HG03097 (cell line): ENCODE measurements at regions not wholly inside any gene's neighbourhood (a gene's known extent, or its start where the extent isn't known, plus 50 kb on each side); places are given as distances from the start of the nearest gene placed in this dataset.
"Not testable (repeated sequence)": the region's sequence is repeated elsewhere in the genome, so short reads cannot be mapped to it uniquely, and the experiment has no call there.

Experiments
- ATAC-seq: cut with Tn5 transposase; IDR thresholded peaks from one replicate; pipeline ENCODE4 v1.9.1; 2021; ENCODE audit not compliant: unreplicated experiment, low FRiP score

DNA sequence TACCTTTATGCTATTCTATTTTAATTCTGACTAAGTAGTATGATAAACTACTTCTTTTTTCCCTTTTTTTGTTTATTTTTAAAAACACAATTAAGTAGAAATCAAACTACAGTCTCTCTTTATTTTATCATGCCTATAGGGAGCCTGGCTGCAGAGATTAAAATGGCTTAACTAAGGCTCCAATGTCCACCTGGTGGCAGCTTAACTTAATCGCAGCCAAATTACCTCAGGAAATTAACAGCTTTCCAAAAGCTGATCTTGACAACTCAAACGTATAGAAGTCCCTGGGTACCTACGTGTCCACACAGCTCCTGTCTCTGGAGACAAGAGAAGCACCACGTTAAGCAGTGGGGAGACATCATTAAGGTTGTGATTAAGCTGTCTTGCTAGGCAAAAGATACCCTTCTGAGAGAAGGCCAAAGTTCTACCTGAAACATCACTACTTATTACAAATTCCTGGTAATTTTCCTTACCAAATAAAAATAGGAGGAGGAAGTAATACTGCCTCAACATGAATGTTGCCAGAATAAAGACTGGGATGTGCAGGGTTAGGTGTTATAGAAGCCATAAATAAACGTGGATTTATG is 63.2 kb upstream of the SNX19 start:
- no peak for ATAC-seq

GRCh38 chr11:130980071-130980862 is 64.0 kb upstream of the SNX19 start:
- no peak for ATAC-seq

- not testable (repeated sequence) for ATAC-seq
These were observed 68.0 kb upstream of the SNX19 start for GRCh38 chr11:130984241-130984640.

- ATAC-seq = no peak
These were observed 76.5 kb upstream of the SNX19 start for GRCh38 chr11:130992788-130993187.

DNA sequence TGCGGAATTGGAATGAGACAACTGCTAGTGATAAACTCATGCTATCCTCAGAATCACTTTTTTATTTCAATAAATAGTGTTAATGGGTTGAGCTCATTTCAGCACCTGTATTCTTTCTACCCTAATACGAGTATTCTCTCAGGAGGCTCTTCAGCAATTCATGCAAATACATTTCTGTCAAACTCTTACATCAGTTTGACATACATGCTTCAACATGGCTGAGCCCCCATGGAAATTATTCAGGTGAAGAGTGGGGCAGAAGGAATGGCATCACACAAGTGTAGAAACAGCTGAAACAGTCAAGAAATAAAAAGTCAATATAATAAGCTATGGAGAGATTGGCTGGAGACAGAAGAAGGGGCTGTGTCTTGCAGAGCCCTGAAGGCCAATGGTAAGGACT is 77.8 kb upstream of the SNX19 start:
- no peak for ATAC-seq

DNA sequence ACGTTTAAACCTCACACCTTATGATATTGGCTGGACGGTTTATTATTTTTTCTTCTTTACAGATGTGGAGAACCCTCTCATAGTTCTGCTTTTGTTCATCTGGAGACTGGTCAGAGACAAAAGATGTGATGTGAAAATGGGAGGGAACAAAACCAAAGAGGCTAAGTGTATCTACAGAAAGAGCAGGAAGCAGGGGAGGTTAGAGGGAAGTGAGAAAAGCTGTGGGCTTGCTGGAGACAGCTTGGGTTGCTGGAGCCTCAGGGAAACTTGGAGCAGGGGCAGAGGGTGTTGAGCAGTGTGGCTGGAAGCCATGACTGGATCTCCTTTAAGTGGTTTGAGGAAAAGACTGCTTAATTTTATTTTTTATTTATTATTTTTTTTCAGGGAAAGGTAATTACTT is 79.0 kb upstream of the SNX19 start:
- ATAC-seq = no peak

- no peak for ATAC-seq
These were observed 81.0 kb upstream of the SNX19 start for GRCh38 chr11:130997278-130997677.

DNA sequence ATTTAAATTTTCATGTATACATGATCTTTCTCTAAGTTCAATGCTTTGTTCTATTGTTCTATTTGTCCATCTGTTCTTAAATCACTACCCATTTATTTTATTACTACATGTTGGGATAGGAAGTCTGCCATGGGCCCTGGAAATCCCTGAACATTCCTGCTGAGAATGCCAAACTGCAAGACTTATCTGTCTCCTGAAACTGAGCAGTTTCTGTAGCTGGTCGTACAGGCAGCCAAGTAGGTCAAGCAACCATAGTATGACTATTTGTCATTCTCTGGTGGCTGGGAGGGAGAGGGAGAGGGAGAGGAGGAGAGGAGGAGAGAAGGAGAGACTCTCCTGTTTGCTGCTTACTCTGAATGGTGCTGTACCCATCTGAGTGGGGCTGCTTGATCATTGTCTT is 82.8 kb upstream of the SNX19 start:
- no peak for ATAC-seq

DNA sequence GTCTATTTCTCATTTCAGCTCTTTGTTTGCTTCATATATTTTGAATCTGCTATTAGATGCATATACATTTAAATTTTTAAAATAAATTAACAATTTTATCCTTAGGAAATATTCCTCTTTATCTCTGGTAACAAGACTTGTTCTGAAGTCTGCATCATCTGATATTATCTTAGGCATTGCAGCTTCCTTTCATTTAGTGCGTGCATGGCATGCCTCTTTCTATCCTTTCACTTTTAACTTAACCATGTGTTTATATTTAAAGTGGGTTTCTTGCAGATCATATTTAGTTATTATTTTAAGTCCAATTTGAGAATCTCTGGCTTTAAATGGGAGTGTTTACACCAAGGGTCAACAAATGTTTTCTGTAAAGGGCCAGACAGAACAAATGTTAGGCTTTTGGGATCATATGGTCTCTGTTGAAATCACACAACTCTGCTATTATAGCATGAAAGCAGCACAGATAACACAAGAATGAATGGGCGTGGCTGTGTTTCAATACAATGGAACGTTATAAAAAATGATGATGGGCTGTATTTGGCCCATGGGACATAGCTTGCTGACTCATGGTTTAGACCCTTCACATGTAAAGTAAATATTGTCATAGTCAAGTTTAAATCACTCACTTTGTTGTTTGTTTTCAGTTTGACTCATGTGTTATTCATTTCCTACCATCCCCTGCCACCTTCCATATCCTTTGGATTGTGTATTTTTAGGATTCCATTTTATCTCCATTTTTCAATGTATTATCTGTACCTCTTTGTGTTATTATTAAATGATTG is 83.9 kb upstream of the SNX19 start:
- no peak for ATAC-seq

GRCh38 chr11:131002145-131002544 is 85.9 kb upstream of the SNX19 start:
- ATAC-seq = no peak

- no peak for ATAC-seq
These were observed 89.5 kb upstream of the SNX19 start for GRCh38 chr11:131005829-131006228.

GRCh38 chr11:131025020-131025419 is 108.7 kb upstream of the SNX19 start:
- no peak for ATAC-seq

DNA sequence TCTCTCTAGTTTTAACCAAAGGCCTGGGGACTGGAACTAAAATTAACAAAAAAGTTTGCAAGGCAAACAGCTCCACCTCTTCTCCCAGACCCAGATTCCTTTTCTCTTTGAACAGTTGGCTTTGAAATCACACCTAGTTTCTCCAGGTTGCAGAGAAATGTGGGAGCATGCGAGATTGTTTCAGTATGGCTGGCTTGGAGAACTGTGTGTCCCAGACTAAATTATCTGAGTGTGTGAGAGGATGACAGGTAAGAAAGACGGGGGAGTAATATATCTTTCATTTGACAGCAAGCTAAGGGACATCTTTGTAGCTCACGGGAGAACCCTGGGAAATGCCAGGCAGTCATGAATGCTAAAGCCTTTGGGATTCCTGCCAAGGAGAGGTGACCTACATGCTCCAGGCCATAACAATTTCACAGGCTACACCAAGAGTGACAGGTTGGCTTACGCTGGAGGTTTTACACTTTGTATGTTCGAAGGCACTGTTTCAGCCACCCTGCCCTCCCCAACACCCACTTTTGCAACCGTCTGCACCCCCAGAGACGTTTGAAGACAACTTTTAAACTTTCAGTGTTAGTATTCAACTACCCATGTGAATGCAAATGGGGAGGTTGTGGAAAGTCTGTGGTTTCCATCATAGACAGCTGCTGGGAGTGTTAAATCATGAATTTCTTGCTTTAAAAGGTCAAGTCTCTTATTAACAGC is 109.3 kb upstream of the SNX19 start:
- ATAC-seq = no peak

- no peak for ATAC-seq
These were observed 111.2 kb upstream of the SNX19 start for GRCh38 chr11:131027491-131027890.

- ATAC-seq = no peak
These were observed 116.9 kb upstream of the SNX19 start for GRCh38 chr11:131033151-131033651.

- ATAC-seq = no peak
These were observed 120.2 kb upstream of the SNX19 start for GRCh38 chr11:131036514-131036913.

DNA sequence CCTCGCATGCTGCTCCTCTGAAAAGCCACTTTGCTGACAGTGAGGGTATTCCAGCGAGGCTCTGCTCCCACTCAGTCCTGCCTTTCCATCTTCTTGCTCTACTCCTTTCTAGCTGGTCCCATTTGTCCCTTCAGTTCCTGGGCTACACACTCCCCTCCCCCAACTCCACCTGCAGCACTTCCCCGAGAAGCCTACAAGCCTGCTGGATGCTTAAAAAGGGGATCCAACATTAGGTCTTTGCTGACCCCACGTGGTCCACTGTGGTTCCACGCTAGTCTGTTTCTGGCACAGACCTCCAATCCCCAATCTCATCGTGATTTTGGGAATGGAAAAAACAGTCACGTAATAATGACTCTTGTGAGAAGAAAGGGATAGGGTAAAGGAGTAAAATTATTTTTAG is 121.6 kb upstream of the SNX19 start:
- ATAC-seq = no peak

- ATAC-seq = no peak
These were observed 122.3 kb upstream of the SNX19 start for GRCh38 chr11:131038597-131038996.

DNA sequence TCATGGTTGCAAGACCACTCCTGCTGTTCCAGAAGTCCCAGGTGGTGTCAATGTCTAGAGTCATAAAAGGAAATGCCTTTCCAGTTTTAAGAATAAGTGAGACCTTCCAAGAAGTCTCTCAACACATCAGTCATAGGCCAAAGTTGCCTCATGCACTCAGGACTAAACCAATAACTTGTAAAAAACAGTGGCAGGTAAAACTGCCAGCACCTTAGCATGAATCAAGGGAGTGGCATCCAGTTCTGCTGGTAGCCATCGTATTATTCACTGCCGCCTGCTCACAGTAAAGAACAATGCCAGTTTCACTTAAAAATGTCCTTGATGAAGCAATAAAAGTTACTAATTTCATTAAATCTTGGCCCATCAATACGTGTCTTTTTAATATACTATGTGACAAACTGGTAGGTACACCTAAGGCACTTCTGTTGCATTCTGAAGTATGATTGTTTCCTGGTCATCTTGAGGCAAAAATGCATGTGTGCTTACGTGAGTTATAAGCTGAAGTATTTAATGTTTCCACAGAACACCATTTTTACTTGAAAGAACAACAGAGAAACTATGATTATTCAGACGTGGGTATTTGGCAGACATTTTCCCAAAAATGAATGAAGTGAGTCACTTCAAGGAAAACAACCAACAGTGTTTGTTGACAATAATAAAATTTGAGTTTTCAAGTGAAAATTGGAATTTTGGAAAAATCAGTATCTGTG is 125.2 kb upstream of the SNX19 start:
- no peak for ATAC-seq

DNA sequence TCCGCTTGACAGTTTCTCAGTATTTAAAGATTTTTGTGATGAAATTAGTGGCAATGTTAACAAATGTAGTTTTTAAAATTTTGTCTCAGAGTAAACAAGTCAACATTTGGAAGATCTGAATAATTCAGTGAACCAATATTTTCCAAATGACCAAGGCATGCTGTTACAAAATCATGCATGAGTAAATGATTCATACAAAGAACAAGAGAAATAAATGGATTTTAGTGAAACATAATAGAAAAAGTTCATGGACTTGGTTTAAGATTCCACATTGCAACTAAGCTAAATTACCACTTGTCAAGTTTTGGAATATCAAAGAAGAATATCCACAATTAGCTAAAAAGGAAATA is 125.7 kb upstream of the SNX19 start:
- ATAC-seq = no peak
